Brain microvascular endothelial cell (primary cell): ENCODE measurements at regions not wholly inside any gene's neighbourhood (a gene's known extent, or its start where the extent isn't known, plus 50 kb on each side); places are given as distances from the start of the nearest gene placed in this dataset.
"Not testable (repeated sequence)": the region's sequence is repeated elsewhere in the genome, so short reads cannot be mapped to it uniquely, and the experiment has no call there.

Experiments
- DNase-seq: peaks from one replicate; pipeline ENCODE4 v3.0.0-alpha.2; 2020
- H3K27ac ChIP-seq: fragments of 250-450 bp; sonication (Bioruptor Pico); 2 replicates; pipeline ENCODE4 v1.5.1; 2020; ENCODE audit warnings: mild to moderate bottlenecking, moderate library complexity
- H3K27me3 ChIP-seq: fragments of 250-450 bp; sonication (Bioruptor Pico); replicated peaks from 2 replicates; pipeline ENCODE4 v1.5.1; 2020; ENCODE audit warnings: mild to moderate bottlenecking
- H3K36me3 ChIP-seq: fragments of 250-450 bp; sonication (Bioruptor Pico); replicated peaks from 2 replicates; pipeline ENCODE4 v1.5.1; 2020; ENCODE audit warnings: mild to moderate bottlenecking
- H3K4me3 ChIP-seq: 2 replicates; pipeline ENCODE4 v1.5.1; 2011; ENCODE audit warnings: low read depth, mild to moderate bottlenecking, control low read depth, low read length, moderate library complexity
- in situ Hi-C: cut with HindIII; loops from 2 replicates; pipeline ENCODE4 v1.10.0; 2017; ENCODE audit warnings: low sequenced_read_pairs, low pct_ligation_motif_present
- TF ChIP-seq, protein P1 (sequence below): IDR thresholded peaks from 2 replicates; pipeline ENCODE4 v1.5.1; 2011; ENCODE audit warnings: low read depth, mild to moderate bottlenecking, moderate library complexity, low read length, control low read depth, inconsistent platforms; ENCODE audit errors: missing control alignments

DNA sequence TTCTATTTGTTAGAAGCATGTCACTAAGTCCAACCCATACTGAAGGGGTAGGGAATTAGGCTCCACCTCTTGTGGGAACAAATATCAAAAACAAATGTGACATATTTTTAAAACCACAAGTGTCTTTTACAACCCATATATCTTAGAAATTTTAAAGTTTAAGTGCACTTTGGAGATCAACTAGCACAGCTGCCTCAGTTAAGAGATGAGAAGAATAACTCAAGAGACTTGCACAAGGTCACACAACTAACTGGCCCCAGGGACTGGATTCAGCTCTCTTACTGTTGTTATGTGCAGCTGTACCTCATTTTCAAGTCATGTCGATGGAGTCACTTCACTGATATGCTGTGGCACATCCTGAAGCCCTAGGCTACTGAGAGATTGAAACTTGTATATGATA lies 102.9 kb upstream of the BMP2 start:
- in situ Hi-C loops = no loop called here
- no peaks in the 10 kb centered on the region for H3K27me3 ChIP-seq
- H3K27ac ChIP-seq = no peak overlapping the region
- no peaks in the 10 kb centered on the region for H3K36me3 ChIP-seq
- DNase-seq = no peak
- TF ChIP-seq, protein P1, sequence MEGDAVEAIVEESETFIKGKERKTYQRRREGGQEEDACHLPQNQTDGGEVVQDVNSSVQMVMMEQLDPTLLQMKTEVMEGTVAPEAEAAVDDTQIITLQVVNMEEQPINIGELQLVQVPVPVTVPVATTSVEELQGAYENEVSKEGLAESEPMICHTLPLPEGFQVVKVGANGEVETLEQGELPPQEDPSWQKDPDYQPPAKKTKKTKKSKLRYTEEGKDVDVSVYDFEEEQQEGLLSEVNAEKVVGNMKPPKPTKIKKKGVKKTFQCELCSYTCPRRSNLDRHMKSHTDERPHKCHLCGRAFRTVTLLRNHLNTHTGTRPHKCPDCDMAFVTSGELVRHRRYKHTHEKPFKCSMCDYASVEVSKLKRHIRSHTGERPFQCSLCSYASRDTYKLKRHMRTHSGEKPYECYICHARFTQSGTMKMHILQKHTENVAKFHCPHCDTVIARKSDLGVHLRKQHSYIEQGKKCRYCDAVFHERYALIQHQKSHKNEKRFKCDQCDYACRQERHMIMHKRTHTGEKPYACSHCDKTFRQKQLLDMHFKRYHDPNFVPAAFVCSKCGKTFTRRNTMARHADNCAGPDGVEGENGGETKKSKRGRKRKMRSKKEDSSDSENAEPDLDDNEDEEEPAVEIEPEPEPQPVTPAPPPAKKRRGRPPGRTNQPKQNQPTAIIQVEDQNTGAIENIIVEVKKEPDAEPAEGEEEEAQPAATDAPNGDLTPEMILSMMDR = no peak
- no peak overlapping the region for H3K4me3 ChIP-seq

DNA sequence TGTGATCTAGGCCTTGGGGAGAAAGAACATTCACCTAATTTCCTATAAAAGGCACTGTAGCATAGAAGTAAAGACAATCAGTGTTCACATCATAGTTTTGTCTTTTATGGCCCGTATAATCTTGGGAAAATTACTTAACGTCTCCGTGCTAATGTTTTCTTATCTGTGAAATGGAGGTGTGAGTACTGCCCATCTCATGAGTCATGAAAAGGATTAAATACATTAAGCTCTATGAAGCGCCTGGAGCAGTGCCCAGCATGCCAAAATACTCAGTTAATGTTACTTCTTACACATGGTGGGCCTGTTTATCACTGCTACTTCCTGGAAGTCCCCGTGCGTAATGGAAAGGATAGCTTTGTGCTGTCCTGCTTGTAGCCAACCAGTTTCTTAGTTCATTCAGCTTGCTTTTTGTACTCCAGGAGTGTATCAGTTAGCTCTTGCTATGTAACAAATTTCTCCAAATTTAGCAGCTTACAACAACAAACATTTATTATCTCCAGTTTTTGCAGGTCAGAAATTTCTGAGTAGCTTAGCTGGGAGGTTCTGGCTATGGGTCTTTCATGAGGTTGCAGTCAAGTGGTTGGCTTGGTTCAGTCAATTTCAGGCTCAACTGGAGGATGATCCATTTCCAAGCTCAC lies 103.6 kb upstream of the BMP2 start:
- in situ Hi-C loops = no loop called here
- Histone ChIP-seq H3K27me3 (no peaks in the 10 kb centered on the region), H3K27ac (no peak overlapping the region), H3K36me3 (no peaks in the 10 kb centered on the region), H3K4me3 (no peak overlapping the region)
- TF ChIP-seq, protein P1 = no peak
- DNase-seq = no peak

- H3K36me3 ChIP-seq = no peaks in the 10 kb centered on the region
- H3K27me3 ChIP-seq = no peaks in the 10 kb centered on the region
- TF ChIP-seq, protein P1 = no peak
- H3K4me3 ChIP-seq = no peak overlapping the region
- no peak overlapping the region for H3K27ac ChIP-seq
- in situ Hi-C loops = no loop called here
- no peak for DNase-seq
These were observed 104.4 kb upstream of the BMP2 start for GRCh38 chr20:6663104-6663503.

GRCh38 chr20:6662309-6662708 lies 105.2 kb upstream of the BMP2 start:
- no peak for DNase-seq
- no peaks in the 10 kb centered on the region for H3K36me3 ChIP-seq
- in situ Hi-C loops = no loop called here
- H3K27ac ChIP-seq = no peak overlapping the region
- H3K27me3 ChIP-seq = no peaks in the 10 kb centered on the region
- TF ChIP-seq, protein P1 = no peak
- no peak overlapping the region for H3K4me3 ChIP-seq

DNA sequence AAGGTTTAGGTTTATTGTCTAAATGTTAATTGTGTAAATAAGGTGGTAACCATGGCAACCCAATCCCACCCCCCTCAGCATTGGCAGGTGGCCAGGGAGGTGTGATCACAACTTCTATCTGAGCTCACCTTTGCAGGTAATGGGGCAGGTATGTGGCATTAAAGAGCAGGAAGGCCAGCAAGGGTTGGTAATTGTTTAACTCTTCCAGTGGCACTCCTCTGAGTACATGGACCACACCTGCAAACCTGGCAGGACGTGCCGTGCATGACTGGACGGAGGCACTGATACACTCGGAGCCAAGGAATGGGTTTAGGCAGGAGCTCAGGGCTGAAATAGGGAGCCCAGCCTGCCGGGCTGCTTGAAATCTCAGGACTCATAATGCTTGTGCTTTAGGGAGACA lies 107.0 kb upstream of the BMP2 start:
- TF ChIP-seq, protein P1 = no peak
- in situ Hi-C loops = no loop called here
- Histone ChIP-seq H3K27me3 (no peaks in the 10 kb centered on the region), H3K27ac (no peak overlapping the region), H3K36me3 (no peaks in the 10 kb centered on the region), H3K4me3 (no peak overlapping the region)
- no peak for DNase-seq

DNA sequence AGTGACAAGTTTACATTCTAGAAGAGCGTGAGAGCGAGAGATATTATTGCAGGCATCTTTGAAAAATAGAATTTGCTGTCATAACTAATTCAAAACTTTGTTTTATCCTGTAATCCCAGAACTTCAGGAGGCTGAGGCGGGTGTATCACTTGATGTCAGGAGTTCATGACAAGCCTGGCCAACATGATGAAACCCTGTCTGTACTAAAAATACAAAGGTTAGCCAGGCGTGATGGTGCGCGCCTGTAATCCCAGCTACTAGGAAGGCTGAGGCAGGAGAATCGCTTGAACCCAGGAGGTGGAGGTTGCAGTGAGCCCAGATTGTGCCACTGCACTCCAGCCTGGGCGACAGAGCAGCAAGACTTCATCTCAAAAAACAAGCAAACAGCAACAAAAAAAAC lies 108.6 kb upstream of the BMP2 start:
- DNase-seq = not testable (repeated sequence)

More for the DNA sequence above, 108.6 kb upstream of the BMP2 start:
- H3K4me3 ChIP-seq, H3K27ac ChIP-seq, H3K36me3 ChIP-seq, in situ Hi-C loops, H3K27me3 ChIP-seq: not testable (repeated sequence)
